HepG2 (cell line): ENCODE measurements at regions not wholly inside any gene's neighbourhood (a gene's known extent, or its start where the extent isn't known, plus 50 kb on each side); places are given as distances from the start of the nearest gene placed in this dataset.
A peak's percentile ranks its signal among the peaks of the same experiment; 100 is the strongest.

Experiments used
- BRD4 ChIP-seq: sonication (generic); formaldehyde crosslinking; IDR thresholded peaks from 2 replicates; pipeline ENCODE4 v1.4.0; 2020; ENCODE audit warnings: missing genetic modification reagents
- CHD4 ChIP-seq: fragments of 200-600 bp; sonication (generic); IDR thresholded peaks from 2 replicates; pipeline ENCODE4 v1.7.0; 2017; ENCODE audit warnings: mild to moderate bottlenecking, low read length, borderline replicate concordance
- HIVEP1 ChIP-seq: sonication (generic); formaldehyde crosslinking; IDR thresholded peaks from 2 replicates; pipeline ENCODE4 v1.4.0; 2020; ENCODE audit warnings: mild to moderate bottlenecking, missing genetic modification reagents
- KMT2A ChIP-seq: sonication (generic); formaldehyde crosslinking; IDR thresholded peaks from 2 replicates; pipeline ENCODE4 v1.4.0; 2020; ENCODE audit warnings: missing genetic modification reagents
- MAZ ChIP-seq, 2 experiments: sonication (generic) in 1 of 2; formaldehyde crosslinking in 1 of 2; IDR thresholded peaks; 2 replicates each; pipeline versions ENCODE4 v1.5.0 to v1.6.1; 2012 to 2020; ENCODE audit warnings: low read depth in 2 of 2, mild to moderate bottlenecking in 2 of 2, borderline replicate concordance in 1 of 2, improper control_type of control experiment in 1 of 2, low read length in 1 of 2, missing genetic modification reagents in 1 of 2, moderate library complexity in 1 of 2
- MED8 ChIP-seq: sonication (generic); formaldehyde crosslinking; IDR thresholded peaks from 2 replicates; pipeline ENCODE4 v1.8.1; 2023; ENCODE audit warnings: mild to moderate bottlenecking, missing genetic modification reagents; ENCODE audit not compliant: insufficient replicate concordance
- POLR2AphosphoS5 ChIP-seq: IDR thresholded peaks from 2 replicates; pipeline ENCODE4 v1.6.1; 2012; ENCODE audit warnings: low read depth, low read length
- SALL1 ChIP-seq: sonication (generic); formaldehyde crosslinking; IDR thresholded peaks from 2 replicates; pipeline ENCODE4 v1.8.0; 2022; ENCODE audit warnings: mild to moderate bottlenecking, missing genetic modification reagents
- SOX13 ChIP-seq, 3 experiments: fragments of 450-650 bp in 1 of 3; sonication (generic) in 1 of 3; formaldehyde crosslinking in 1 of 3; IDR thresholded peaks in 2 of 3; conservative IDR thresholded peaks in 1 of 3; 2 replicates each; pipeline versions ENCODE4 v1.5.0 to v1.6.1; 2016 to 2020; ENCODE audit warnings: antibody characterized with exemption in 1 of 3, mild to moderate bottlenecking in 1 of 3, missing compliant biosample characterization in 1 of 3, missing genetic modification reagents in 1 of 3, moderate library complexity in 1 of 3
- TBX2 ChIP-seq: sonication (generic); formaldehyde crosslinking; IDR thresholded peaks from 2 replicates; pipeline ENCODE4 v1.5.0; 2020; ENCODE audit warnings: missing genetic modification reagents, mild to moderate bottlenecking, borderline replicate concordance
- TCF7 ChIP-seq: sonication (generic); IDR thresholded peaks from 2 replicates; pipeline ENCODE4 v1.6.1; 2016; ENCODE audit warnings: antibody characterized with exemption, low read depth
- ZBTB14 ChIP-seq: sonication (generic); formaldehyde crosslinking; IDR thresholded peaks from 2 replicates; pipeline ENCODE4 v1.4.0; 2020; ENCODE audit warnings: missing genetic modification reagents
- ZBTB20 ChIP-seq: sonication (generic); formaldehyde crosslinking; IDR thresholded peaks from 2 replicates; pipeline ENCODE4 v1.8.1; 2023; ENCODE audit warnings: missing genetic modification reagents, low read depth, mild to moderate bottlenecking, borderline replicate concordance
- ZNF12 ChIP-seq: sonication (generic); formaldehyde crosslinking; IDR thresholded peaks from 2 replicates; pipeline ENCODE4 v1.5.0; 2020; ENCODE audit warnings: missing genetic modification reagents
- ZNF260 ChIP-seq: sonication (generic); formaldehyde crosslinking; IDR thresholded peaks from 2 replicates; pipeline ENCODE4 v1.4.0; 2020; ENCODE audit warnings: missing genetic modification reagents, low read depth, mild to moderate bottlenecking, borderline replicate concordance
- ZNF644 ChIP-seq: IDR thresholded peaks from 2 replicates; pipeline ENCODE4 v1.6.1; 2016; ENCODE audit warnings: low read depth
- ZNF674 ChIP-seq: sonication (generic); formaldehyde crosslinking; IDR thresholded peaks from 2 replicates; pipeline ENCODE4 v1.5.0; 2020; ENCODE audit warnings: low read depth, mild to moderate bottlenecking, missing genetic modification reagents
- ZNF747 ChIP-seq: sonication (generic); formaldehyde crosslinking; IDR thresholded peaks from 2 replicates; pipeline ENCODE4 v1.8.1; 2023; ENCODE audit warnings: missing genetic modification reagents, mild to moderate bottlenecking, borderline replicate concordance
- TF ChIP-seq, protein P1 (sequence below): sonication (generic); formaldehyde crosslinking; IDR thresholded peaks from 2 replicates; pipeline ENCODE4 v1.4.0; 2020; ENCODE audit warnings: missing genetic modification reagents, borderline replicate concordance

GRCh38 chr20:50405235-50405914, 104.8 kb upstream of the PTPN1 start (continued):
- TF ChIP-seq ZNF644 (CRISPR knock-in tag), result peak; percentile 48; the same call in 1 of the 2 replicates
- 0 out of 2 replicates have a peak, but pooled peaks have one; percentile 79 for TF ChIP-seq ZBTB20 (CRISPR knock-in tag)
- no peak for TF ChIP-seq SOX13 (IDR thresholded peaks at IDR 0.05)
- peak in 1 of 2 experiments; percentile 51; a peak in 1 of 4 replicates for TF ChIP-seq SOX13 (CRISPR knock-in tag; conservative IDR thresholded peaks at IDR 0.05 in 1 of 2, IDR thresholded peaks at IDR 0.05 in 1 of 2)
- no peak for TF ChIP-seq ZNF747
- 0 out of 2 replicates have a peak, but pooled peaks have one; percentile 24 for TF ChIP-seq TCF7
- TF ChIP-seq KMT2A (CRISPR knock-in tag), result peak; percentile 46
- peak; percentile 12 for TF ChIP-seq MED8
- TF ChIP-seq ZNF12, result 0 out of 2 replicates have a peak, but pooled peaks have one; percentile 39
- TF ChIP-seq ZBTB14 (CRISPR knock-in tag), result no peak
- TF ChIP-seq MAZ (IDR thresholded peaks at IDR 0.05; ENCODE audit: borderline replicate concordance, low read depth, low read length), result 0 out of 2 replicates have a peak, but pooled peaks have one; percentile 36
- no peak; the same call in 1 of the 2 replicates for TF ChIP-seq MAZ (CRISPR knock-in tag; IDR thresholded peaks at IDR 0.05; ENCODE audit: low read depth)
- TF ChIP-seq SALL1 (CRISPR knock-in tag), result peak; percentile 87
- peak; percentile 89; the same call in 1 of the 2 replicates for TF ChIP-seq CHD4
- peak; percentile 44 for TF ChIP-seq TBX2 (CRISPR knock-in tag)
- peak; percentile 57; the same call in 1 of the 2 replicates for TF ChIP-seq HIVEP1 (CRISPR knock-in tag)
- TF ChIP-seq POLR2AphosphoS5, result peak; percentile 30; the same call in 1 of the 2 replicates
- TF ChIP-seq, protein P1, sequence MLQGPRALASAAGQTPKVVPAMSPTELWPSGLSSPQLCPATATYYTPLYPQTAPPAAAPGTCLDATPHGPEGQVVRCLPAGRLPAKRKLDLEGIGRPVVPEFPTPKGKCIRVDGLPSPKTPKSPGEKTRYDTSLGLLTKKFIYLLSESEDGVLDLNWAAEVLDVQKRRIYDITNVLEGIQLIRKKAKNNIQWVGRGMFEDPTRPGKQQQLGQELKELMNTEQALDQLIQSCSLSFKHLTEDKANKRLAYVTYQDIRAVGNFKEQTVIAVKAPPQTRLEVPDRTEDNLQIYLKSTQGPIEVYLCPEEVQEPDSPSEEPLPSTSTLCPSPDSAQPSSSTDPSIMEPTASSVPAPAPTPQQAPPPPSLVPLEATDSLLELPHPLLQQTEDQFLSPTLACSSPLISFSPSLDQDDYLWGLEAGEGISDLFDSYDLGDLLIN, result 0 out of 2 replicates have a peak, but pooled peaks have one; percentile 53
- 0 out of 2 replicates have a peak, but pooled peaks have one; percentile 72 for TF ChIP-seq BRD4 (CRISPR knock-in tag)
- TF ChIP-seq ZNF674 (CRISPR knock-in tag), result no peak
- no peak for TF ChIP-seq ZNF260 (CRISPR knock-in tag)
